ENCODE measurements at regions not wholly inside any gene's neighbourhood (a gene's known extent, or its start where the extent isn't known, plus 50 kb on each side); places are given as distances from the start of the nearest gene placed in this dataset.
"Not testable (repeated sequence)": the region's sequence is repeated elsewhere in the genome, so short reads cannot be mapped to it uniquely, and the experiment has no call there.

DNA sequence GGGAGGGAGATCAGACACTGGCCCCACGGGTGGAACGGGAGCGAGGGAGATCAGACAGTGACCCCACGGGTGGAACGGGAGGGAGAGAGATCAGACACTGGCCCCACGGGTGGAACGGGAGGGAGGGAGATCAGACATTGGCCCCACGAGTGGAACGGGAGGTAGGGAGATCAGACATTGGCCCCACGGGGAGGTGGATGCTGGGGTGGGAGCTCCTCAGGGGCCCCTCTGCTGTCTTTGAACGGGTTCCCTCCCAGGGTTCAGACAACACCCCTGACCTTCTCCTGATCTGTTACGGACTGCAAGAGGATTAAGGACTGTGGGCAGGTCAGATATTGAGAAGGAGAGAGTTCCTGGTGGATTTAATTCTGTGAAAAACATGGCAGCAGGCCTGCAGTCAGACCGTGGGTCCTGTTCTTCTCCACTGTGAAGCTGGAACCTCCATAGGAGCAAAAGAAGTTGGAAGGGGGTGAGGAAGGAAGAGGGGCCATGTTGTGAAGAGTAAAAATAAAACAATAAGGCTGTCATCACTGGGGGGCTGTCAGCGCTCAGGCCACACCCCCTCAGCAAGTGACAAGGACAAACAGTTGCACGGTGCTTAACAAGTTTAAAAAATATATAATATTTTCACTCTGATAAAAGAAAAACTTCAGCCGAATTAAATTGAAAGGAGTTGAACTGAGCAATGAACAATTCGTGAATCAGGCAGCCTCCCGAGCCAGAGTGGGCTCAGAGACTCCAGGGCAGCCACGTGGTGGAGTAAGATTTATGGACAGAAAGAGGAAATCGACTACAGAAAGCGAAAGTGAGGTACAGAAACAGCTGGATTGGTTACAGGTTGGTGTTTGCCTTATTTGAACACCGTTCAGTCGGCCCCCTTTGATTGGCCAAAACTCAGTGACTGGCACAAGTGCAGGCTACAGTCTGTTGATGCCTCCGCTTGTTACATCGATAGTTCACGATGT, 348.7 kb upstream of the TNRC6C start:
- no peak for DNase-seq

DNA sequence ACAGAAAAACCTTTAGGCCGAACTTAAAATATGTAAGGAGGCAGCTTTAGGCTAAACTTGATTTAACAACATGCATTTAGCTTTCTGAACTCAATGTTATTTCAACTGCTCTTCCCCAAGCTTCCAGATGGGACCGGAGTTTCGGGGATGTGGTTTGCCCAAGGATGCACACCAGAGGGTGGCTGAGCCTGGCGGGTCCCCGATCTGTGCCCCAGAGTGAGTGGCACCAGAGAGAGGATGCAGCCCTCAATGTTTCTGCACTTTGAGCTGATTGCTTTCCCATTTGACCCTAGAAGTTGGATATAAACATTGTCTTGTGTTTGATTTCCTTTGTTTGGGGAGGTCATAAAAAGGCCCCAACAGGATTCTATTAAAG, 348.0 kb upstream of the TNRC6C start:
- DNase-seq = no peak

DNA sequence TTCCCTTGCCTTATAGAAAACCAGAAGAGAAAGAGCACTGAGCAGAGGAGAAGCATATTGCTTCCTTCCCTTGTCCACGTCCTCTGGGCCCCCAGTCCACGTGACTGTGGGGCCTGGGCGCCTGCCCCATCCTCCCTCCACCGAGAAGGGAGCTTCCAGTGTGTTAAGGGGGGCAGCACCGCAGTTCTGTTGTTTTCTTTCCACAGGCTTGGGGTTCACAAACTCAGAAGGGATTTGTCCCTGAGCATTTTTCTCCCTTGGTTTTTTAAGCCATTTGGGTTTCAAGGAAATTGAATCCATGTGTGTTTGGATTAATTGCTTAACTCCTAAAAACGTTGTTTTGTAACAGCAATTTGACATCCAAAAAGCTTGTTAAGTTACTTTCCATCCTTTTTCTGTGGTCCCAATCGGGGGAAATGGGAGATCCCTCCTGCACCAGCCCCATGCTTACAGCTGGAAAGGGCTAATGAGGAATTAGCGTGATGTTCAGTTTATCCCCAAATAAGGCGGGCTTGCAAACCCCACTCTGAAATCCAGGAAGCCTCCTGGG, 347.5 kb upstream of the TNRC6C start:
- peak; percentile 73 for DNase-seq

DNA sequence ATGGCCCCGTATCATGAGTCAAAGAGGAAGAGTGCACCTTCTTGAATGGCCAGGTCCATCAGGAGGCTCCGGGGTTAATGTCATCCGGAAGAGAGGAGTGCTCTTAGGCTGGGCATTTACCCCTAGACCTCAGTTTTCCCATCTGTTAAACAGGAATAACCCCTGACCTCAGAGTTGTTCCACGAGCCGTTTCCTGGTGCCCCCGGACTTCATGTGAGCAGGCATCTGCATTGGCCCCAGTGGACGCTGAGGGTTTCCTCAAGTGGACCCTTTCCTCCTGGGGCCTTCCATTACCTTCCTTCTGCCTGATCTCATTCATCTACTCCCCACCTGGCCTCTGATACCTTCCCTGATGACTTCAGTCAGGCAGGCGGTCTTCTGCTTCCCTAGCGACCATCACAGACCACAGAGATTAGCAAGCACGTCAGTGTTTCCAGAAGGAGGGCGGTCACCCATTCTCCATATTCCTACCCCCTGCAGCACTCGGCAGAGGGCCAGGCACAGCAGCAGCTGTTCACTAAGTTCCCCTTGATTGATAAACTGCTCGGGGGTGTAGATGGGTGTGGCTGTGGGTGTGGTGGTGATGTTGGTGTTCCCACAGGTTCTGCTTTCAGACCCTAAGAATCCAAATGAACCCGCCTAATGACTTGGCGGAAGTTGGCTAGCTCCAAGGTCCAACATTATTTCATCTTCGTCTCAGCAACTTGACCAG, 346.6 kb upstream of the TNRC6C start:
- peak; percentile 40 for DNase-seq

DNA sequence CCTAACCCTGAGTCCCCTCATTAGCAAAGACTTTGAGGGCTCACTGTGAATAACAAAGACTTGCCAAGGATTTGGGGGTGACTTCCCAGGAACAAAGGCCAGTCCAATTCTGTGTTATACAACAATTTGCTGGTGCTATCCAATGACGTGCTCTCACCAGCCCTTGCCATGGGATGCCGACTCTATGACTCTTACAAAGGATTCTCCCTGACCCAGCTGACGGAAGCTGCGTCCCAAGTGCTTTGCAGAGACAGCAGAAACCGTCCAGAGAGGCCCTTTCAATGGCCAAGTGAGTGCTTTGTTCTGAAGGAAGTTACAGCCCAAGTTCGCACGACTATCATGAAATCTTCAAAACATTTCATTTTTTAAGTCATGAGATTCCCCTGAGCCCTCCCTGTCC, 345.3 kb upstream of the TNRC6C start:
- peak; percentile 35 for DNase-seq

DNA sequence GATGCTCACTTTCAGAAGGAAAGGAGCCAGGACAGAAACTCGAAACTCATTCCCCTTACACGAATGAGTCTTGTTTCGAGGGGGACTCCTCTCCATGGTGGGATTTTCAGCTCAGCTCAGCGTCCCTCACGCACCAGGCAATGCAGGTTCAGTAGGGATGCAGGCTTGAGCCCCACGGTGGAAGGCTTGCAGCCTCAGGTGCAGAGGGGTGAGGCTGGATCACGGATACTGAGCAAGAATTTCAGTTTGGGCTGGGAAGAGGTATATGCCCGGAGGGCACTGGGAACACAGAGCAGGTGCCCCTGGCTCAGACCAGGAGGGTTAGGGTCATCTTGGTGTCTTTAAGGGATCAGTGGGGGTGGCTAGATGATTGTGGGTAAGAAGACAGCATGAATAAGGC, 344.9 kb upstream of the TNRC6C start:
- DNase-seq = peak; percentile 43

DNA sequence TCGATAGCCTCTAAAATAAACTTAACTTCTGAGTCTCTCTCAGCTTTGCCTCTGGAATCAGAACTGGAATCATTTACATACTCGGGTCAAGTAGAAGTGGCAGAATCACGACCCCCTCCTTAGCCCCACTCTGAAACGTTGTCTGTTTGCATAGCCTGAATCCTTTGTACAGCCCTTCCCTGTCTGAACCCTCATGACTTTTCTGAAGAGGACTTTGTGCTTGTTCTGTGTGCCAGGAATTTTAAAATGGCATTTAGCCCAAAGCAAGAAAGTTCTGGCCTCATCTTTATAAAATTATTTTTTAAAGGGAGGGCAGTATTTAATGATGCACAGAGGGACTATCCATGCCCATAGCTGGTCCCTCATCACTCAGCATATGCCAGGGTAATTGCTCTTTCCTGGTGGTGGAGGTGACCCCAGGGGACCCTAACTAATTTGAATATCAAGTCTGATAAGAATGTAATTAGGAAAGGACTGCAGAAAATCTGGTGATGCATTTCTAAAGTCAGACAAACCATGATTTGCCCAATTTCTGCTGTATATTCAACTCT, 342.7 kb upstream of the TNRC6C start:
- peak; percentile 41 for DNase-seq

DNA sequence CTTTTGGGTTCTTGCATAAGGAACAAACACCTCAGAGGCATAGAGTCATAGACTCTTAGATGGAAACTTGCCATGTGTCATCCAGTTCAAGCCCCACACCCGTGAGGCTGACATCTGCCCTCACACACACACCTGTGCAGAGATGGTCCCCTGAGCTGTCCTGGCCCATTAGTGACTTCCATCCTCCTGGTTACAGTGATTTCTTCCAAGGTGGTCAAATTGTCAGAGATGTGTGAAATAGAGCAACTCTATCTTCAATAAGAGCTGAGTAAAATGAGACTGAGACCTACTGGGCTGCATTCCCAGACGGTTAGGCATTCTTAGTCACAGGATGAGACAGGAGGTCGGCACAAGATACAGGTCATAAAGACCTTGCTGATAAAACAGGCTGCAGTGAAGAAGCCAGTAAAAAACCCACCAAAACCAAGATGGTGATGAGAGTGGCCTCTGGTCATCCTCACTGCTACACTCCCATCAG, 342.2 kb upstream of the TNRC6C start:
- DNase-seq = peak; percentile 10

DNA sequence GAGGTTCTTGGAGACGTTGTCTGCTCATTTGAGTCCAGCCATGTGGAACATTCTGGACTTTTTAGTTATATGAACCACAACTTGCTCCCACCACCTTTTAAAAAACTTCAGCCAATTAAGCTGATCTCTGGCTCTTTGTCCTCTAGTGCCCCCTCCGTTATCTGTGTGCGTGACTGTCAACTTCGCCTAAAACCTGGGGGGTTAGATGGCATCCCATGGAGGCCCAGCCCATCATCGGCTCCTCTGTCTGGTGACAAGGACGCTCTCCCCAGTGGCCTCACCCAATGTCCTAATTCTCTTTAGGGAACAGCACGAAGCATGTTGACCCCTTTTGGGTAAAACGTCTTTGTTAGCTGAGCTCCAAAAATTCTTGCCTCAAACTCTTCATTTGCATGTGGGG, 341.0 kb upstream of the TNRC6C start:
- peak; percentile 12 for DNase-seq

DNA sequence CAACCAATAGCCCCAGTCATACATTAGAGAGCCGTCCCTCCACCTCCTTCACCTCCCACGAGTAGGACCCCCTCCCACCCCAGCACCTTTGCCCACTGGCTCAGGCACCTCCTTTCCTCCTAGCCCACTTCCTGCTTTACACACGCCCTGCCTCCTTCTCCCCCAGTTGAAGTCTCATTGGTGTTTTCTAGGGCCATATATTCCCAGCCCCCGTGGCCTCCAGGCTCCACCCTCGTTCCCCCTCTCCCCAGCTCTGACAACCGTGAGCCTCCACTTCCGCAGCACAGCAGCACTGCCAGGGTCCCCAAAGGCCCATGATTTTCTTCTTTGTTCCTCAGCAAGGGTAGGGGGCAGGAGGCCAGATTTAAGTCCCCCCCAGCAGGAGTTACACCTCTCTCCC, 340.3 kb upstream of the TNRC6C start:
- peak; percentile 32 for DNase-seq

DNA sequence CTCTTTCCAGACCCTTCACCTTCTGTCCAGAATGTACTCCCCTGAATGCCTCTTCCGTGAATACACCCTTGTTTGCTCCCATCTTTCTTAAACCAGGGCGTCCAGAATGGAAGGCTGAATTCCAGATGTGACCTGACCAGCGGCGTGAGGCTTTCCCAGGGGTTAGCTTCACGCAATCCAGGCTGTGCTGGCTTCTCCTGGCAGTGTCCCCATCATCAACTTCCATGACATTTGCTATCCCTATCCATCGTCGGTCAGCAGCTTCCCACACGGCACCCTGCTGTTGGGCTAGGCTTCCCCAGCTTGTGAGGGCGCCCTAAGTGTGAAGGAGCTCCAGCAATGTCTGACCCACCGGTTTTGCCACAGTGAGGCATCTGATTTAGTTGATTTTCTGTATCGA, 339.8 kb upstream of the TNRC6C start:
- peak; percentile 12 for DNase-seq

DNA sequence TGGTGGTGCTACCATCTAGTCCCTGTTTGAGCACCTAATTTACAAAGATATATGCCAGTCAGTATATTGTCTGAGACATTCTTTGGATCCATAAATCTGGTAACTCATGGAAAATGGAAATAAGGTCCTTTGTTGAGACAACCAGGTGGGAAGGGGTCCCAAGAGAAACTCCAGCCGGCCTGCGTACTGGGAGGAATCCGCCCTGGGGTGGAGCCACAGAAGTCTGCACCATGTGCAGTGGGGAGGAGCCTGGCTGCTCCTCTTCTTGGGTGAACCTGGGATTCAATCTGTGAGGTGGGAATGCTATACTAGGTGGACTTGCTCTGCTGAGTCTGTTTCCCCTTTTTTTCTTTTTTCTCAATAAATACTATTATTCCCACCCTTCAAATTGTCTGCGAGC, 339.2 kb upstream of the TNRC6C start:
- DNase-seq = peak; percentile 5

DNA sequence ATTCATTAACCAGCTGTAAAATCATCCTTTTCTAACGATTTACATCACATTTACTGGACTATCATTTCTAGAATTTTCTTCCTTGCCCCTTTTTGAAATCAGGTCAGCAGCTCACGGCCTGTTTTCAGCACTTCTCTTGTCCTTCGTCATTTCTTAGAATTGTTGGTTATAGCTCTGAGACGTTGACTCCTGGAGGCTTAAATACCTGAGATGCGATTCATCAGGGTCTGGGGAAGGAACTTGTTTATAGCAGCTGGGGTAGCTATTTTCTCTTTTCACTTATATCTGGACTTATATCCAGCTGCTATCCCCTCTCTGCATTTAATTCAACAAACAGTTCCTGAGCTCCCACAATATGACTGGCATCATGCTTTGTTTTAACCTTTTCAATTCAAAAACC, 338.7 kb upstream of the TNRC6C start:
- DNase-seq = peak; percentile 4

DNA sequence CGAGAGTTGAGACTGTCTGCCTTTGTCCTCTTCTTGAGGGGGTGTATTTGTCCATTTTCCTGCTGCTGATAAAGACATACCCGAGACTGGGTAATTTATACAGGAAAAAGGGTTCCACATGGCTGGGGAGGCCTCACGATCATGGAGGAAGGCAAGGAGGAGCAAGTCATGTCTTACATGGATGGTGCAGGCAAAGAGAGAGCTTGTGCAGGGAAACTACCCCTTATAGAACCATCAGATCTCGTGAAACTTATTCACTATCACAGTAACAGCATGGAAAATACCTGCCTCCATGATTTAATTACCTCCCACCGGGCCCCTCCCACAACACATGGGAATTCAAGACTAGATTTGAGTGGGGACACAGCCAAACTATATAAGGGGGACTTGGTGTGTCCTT, 338.2 kb upstream of the TNRC6C start:
- peak; percentile 27 for DNase-seq

DNA sequence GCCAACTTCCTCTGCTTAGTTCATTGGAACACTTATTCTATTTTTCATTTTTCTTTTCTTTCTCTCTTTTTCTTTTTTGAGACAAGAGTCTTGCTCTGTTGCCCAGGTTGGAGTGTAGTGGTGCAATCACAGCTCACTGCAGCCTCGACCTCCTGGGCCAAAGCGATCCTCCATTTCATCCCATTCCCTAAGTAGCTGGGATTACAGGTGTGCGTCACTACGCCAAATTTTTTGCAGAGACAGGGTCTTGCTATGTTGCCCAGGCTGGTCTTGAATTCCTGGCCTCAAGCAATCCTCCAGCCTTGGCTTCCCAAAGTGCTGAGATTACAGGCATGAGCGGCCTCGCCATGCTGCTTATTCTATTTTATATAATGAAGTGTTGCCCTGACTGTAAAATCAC, 336.4 kb upstream of the TNRC6C start:
- DNase-seq = not testable (repeated sequence)

DNA sequence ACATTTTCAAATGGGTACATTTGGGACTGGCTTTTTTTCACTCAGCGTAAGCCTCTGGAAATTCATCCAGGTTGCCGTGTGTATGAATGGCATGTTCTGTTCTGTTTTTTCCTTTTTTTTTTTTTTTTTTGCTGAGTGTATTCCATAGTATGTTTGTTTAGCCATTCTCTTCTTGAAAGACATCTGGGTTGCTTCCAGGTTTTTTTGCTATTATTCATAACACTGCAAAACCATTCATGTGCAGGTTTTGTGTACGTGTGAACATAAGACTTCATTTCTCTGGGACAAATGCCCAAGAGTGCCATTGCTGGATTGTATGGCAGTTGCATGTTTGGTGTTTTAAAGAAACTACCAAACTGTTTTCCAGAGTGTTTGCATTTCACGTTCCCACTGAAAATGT, 335.9 kb upstream of the TNRC6C start:
- DNase-seq = no peak

DNA sequence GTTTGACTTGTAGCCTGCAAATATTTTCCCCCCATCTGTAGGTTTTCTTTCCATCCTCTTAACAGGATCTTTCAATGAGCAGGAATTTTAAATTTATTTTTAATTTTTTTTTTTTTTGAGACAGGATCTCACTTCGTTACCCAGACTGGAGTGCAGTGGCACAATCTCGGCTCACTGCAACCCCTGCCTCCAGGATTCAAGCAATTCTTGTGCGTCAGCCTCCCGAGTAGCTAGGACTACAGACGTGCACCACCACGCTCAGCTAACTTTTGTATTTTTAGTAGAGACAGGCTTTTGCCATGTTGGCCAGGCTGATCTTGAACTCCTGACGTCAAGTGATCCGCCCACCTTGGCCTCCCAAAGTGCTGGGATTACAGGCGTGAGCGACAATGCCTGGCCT, 335.2 kb upstream of the TNRC6C start:
- DNase-seq = not testable (repeated sequence)

DNA sequence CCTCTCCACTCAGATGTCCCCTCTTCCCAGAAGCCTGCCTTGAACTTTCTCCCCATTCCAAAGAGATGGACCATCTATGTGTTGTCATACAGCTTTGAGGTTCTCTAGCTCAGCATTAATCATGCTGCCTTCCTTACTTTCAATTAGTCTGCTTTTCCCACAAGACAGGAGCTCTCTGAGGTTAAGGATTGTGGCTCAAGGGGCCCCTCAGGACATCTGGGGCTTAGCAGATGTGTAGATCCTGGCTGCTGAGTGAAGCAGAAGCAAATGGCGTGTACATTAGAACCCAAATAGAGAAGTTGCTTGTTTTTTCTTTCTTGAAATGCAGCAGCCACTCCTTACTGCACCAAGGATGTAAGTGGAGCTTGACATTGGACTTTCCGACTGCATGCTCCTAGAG, 330.5 kb upstream of the TNRC6C start:
- DNase-seq = no peak

DNA sequence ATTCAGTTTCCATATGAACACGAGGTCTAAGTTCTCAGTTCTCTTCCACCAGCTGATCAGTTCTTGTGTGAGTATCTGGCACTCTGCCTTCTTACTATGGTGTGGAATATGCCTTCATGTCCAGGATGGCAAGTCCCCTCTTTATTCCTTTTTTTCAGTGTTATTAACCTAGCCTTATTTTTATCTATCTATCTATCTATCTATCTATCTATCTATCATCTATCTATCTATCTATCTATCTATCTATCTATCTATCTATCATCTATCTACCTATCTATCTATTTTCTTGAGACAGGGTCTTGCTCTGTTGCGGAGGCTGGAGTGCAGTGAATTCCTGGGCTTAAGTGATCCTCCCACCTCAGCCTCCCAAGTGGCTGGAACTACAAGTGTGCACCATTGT, 329.2 kb upstream of the TNRC6C start:
- DNase-seq = not testable (repeated sequence)

DNA sequence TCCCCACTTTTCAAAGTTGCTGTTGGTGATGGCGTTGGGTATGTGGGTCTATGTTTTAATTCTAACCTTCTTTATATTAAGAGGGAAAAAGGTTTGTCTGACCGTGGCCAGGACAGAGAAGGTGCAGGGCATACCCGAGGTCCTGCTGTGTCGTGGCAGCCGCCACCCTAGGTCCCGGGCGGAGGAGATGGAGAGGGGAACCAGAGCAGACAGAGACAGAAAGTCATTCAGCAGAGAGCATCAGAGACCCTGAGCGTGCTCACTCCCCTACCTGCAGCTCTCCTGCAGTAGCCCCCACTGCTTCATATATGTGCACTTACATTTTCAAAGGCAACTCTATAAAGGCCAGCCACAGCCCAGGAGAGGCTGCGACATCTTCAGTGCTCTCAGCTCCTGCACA, 327.2 kb upstream of the TNRC6C start:
- no peak for DNase-seq

DNA sequence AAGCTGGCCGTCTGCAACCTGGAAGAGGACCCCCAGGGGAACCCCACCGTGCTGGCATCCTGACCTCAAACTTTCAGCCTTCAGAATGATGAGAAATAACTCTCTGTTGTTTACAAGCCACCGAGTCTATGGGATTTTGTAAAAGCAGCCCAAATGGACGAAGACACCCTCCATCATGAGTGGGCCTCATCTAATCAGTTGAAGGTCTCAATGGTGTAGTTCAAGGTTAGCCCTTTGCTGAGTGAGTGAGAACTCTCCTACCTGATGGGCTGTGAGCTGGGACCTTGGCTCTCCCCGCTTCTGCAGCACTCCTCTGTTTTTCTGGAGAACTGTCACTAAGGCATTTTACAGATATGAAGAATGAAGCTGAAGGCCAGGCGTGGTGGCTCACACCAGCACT, 325.9 kb upstream of the TNRC6C start:
- no peak for DNase-seq

DNA sequence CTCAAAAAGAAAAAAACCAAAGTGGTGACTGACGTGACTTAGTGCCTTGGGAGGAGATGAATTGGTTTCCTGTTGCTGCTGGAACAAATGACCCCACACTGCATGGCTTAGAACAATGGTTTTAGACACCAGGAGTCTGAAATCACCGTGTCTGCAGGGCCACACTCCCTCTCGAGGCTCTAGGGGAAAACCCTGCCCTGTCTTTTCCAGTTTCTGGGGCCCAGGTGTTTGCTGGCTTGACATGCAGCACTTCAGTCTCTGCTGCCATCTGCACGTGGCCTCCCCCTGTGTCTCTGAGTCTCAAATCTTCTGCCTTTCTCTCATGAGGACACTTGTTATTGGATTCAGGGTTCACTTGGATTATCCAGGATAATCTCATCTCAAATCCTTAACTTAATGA, 323.8 kb upstream of the TNRC6C start:
- no peak for DNase-seq

DNA sequence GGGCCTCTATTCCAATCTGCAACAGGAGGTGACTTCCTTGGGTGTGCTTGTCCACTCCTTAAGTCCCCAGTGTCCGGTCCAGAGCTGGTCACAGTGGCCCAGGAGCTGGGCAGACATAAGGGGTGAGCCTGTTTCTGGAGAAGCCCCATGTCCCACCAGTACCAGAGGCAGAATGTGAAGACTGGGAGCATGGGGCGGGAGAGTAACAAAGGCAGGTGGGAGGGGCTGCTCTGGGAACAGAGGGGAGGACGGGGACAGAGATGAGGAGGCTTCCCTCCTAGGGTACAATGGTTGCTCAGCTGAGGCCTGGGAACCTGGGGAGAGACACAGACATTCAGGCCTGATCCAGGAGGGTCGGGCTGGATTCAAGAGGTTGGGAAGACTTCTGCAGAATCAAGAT, 323.3 kb upstream of the TNRC6C start:
- DNase-seq = no peak
